ENCODE measurements at regions not wholly inside any gene's neighbourhood (a gene's known extent, or its start where the extent isn't known, plus 50 kb on each side); places are given as distances from the start of the nearest gene placed in this dataset.

DNA sequence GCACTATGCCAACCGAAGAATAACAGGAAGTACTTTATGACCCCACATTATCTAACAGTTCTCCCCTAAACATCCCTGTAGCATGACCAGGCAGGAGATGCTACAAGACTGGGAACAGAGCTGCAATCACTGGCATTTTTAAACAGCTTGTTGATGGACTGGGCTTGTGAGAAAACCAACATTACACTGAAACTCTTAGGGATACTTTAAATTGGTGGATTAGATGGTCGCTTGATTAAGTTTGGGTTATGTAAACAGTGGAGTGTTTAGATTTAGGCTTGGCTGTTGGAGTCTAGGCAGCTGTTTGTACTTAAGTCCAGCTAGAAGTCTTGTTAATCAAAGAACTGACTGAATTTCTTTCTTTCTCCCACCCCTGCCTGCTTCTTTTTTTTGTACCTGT is 234.1 kb upstream of the BMP2 start:
- Histone ChIP-seq H3K4me3 (replicated peaks in 1 of 3; ENCODE audit: low read depth in 2 of 3, low read length in 3 of 3) (no peak overlapping the region), H3K4me2 (replicated peaks; ENCODE audit: extremely low read depth, low read length, poor library complexity, severe bottlenecking) (no peak overlapping the region), H3K27me3 (ENCODE audit: control insufficient read depth in 2 of 2, insufficient read depth in 2 of 2, low read length in 2 of 2) (no peaks in the 10 kb centered on the region), H3K36me3 (replicated peaks in 1 of 2; ENCODE audit: control insufficient read depth in 1 of 2, insufficient read depth in 2 of 2, low read length in 2 of 2) (no peaks in the 10 kb centered on the region), H3K79me2 (ENCODE audit: insufficient read depth, low read length) (no peaks in the 10 kb centered on the region), H3K4me1 (ENCODE audit: control insufficient read depth in 1 of 2, insufficient read depth in 2 of 2, low read length in 2 of 2) (no peaks in the 10 kb centered on the region), H3K9ac (ENCODE audit: insufficient read depth, low read length, poor library complexity, severe bottlenecking) (no peak overlapping the region), H2AFZ (ENCODE audit: insufficient read depth, low read depth, low read length, poor library complexity, severe bottlenecking) (no peak overlapping the region), H3K9me3 (replicated peaks in 1 of 2; ENCODE audit: control insufficient read depth in 1 of 2, insufficient read depth in 1 of 2, low read length in 2 of 2) (no peaks in the 10 kb centered on the region), H4K20me1 (ENCODE audit: insufficient read depth, low read length) (no peaks in the 10 kb centered on the region), H3K27ac (ENCODE audit: low read depth in 1 of 2, low read length in 2 of 2) (no peak overlapping the region)
- Mint-ChIP-seq H3K27ac (no peak overlapping the region), H3K9me3 (no peaks in the 10 kb centered on the region), H3K36me3 (no peaks in the 10 kb centered on the region), H3K4me1 (no peaks in the 10 kb centered on the region), H3K27me3 (ENCODE audit: low read depth in 3 of 3) (no peaks in the 10 kb centered on the region), H3K4me3 (no peak overlapping the region)
- TF ChIP-seq, protein P1, sequence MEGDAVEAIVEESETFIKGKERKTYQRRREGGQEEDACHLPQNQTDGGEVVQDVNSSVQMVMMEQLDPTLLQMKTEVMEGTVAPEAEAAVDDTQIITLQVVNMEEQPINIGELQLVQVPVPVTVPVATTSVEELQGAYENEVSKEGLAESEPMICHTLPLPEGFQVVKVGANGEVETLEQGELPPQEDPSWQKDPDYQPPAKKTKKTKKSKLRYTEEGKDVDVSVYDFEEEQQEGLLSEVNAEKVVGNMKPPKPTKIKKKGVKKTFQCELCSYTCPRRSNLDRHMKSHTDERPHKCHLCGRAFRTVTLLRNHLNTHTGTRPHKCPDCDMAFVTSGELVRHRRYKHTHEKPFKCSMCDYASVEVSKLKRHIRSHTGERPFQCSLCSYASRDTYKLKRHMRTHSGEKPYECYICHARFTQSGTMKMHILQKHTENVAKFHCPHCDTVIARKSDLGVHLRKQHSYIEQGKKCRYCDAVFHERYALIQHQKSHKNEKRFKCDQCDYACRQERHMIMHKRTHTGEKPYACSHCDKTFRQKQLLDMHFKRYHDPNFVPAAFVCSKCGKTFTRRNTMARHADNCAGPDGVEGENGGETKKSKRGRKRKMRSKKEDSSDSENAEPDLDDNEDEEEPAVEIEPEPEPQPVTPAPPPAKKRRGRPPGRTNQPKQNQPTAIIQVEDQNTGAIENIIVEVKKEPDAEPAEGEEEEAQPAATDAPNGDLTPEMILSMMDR (IDR thresholded peaks at IDR 0.05): no peak
- intact Hi-C loops (cut with micrococcal nuclease): no loop called here
- DNase-seq: no peak
- WGBS (ENCODE audit: insufficient coverage): 17% methylated on average over 1 of the region's 2 CpGs

DNA sequence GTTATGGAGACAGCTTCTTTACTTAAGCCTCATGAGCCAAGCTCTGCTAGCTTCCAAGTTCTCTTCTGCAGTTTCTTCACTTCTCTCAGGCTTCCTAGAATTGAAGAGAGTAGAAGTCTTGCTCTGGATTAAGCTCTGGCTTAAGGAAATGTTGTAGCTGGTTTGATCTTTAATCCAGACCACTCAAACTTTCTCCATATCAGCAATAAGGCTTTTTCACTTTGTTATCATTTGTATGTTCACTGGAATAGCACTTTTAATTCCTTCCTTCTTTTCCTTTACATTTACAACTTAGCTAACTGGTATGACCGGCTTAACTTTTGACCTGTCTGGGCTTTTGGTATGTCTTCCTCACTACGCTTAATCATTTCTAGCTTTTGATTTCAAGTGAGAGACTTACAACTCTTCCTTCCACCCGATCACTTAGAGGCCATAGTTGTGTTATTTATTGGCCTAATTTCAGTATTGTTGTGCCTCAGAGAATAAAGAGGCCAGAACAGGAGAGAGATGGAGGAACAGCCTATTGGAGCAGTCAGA is 236.6 kb upstream of the BMP2 start:
- Histone ChIP-seq H3K9ac (ENCODE audit: insufficient read depth, low read length, poor library complexity, severe bottlenecking) (no peak overlapping the region), H2AFZ (ENCODE audit: insufficient read depth, low read depth, low read length, poor library complexity, severe bottlenecking) (no peak overlapping the region), H3K4me1 (ENCODE audit: control insufficient read depth in 1 of 2, insufficient read depth in 2 of 2, low read length in 2 of 2) (no peaks in the 10 kb centered on the region), H3K4me3 (replicated peaks in 1 of 3; ENCODE audit: low read depth in 2 of 3, low read length in 3 of 3) (no peak overlapping the region), H3K4me2 (replicated peaks; ENCODE audit: extremely low read depth, low read length, poor library complexity, severe bottlenecking) (no peak overlapping the region), H3K36me3 (replicated peaks in 1 of 2; ENCODE audit: control insufficient read depth in 1 of 2, insufficient read depth in 2 of 2, low read length in 2 of 2) (no peaks in the 10 kb centered on the region), H3K27ac (ENCODE audit: low read depth in 1 of 2, low read length in 2 of 2) (no peak overlapping the region), H3K27me3 (ENCODE audit: control insufficient read depth in 2 of 2, insufficient read depth in 2 of 2, low read length in 2 of 2) (no peaks in the 10 kb centered on the region), H3K79me2 (ENCODE audit: insufficient read depth, low read length) (no peaks in the 10 kb centered on the region), H4K20me1 (ENCODE audit: insufficient read depth, low read length) (no peaks in the 10 kb centered on the region), H3K9me3 (replicated peaks in 1 of 2; ENCODE audit: control insufficient read depth in 1 of 2, insufficient read depth in 1 of 2, low read length in 2 of 2) (peaks cover 1 to 3% of the 10 kb centered on the region in 2 donors)
- Mint-ChIP-seq H3K27ac (no peak overlapping the region), H3K27me3 (ENCODE audit: low read depth in 3 of 3) (no peaks in the 10 kb centered on the region), H3K9me3 (peaks cover 0 to 4% (median 0%) of the 10 kb centered on the region in 7 donors), H3K4me3 (no peak overlapping the region), H3K4me1 (no peaks in the 10 kb centered on the region), H3K36me3 (no peaks in the 10 kb centered on the region)
- WGBS (ENCODE audit: insufficient coverage): 100% methylated on average over 1 of the region's 3 CpGs
- intact Hi-C loops (cut with micrococcal nuclease): no loop called here
- TF ChIP-seq, protein P1 (IDR thresholded peaks at IDR 0.05): no peak
- no peak for DNase-seq

Data from CD14-positive monocyte (primary cell).